Ecto neural progenitor cell (in vitro differentiated cells): ENCODE measurements at regions not wholly inside any gene's neighbourhood (a gene's known extent, or its start where the extent isn't known, plus 50 kb on each side); places are given as distances from the start of the nearest gene placed in this dataset.
"Not testable (repeated sequence)": the region's sequence is repeated elsewhere in the genome, so short reads cannot be mapped to it uniquely, and the experiment has no call there.

Experiments used
- DNase-seq: peaks from one replicate; pipeline ENCODE4 v3.0.0-alpha.2; 2018; ENCODE audit warnings: low spot score

- not testable (repeated sequence) for DNase-seq
Measured at GRCh38 chr9:71508141-71508540, 260.2 kb downstream of the CEMIP2 start.

- DNase-seq: no peak
Measured at GRCh38 chr9:71506821-71507220, 261.5 kb downstream of the CEMIP2 start.

GRCh38 chr9:71504636-71505035 is 263.7 kb downstream of the CEMIP2 start:
- DNase-seq: no peak

- no peak for DNase-seq
Measured at GRCh38 chr9:71498691-71499090, 269.6 kb downstream of the CEMIP2 start.

GRCh38 chr9:71490810-71491209 is 277.5 kb downstream of the CEMIP2 start:
- DNase-seq: no peak

- DNase-seq: no peak
Measured at GRCh38 chr9:71487061-71487460, 281.3 kb downstream of the CEMIP2 start.

GRCh38 chr9:71485326-71485725 is 283.0 kb downstream of the CEMIP2 start:
- no peak for DNase-seq

GRCh38 chr9:71483436-71483835 is 284.9 kb downstream of the CEMIP2 start:
- DNase-seq: no peak

GRCh38 chr9:71479621-71480020 is 288.7 kb downstream of the CEMIP2 start:
- no peak for DNase-seq

- no peak for DNase-seq
Measured at GRCh38 chr9:71472400-71472799, 295.9 kb downstream of the CEMIP2 start.

- no peak for DNase-seq
Measured at GRCh38 chr9:71465392-71465791, 302.9 kb downstream of the CEMIP2 start.

GRCh38 chr9:71459082-71459481 is 309.2 kb downstream of the CEMIP2 start:
- DNase-seq: no peak

GRCh38 chr9:71446473-71447411 is 321.6 kb downstream of the CEMIP2 start:
- peak; percentile 89 for DNase-seq

- DNase-seq: no peak
Measured at GRCh38 chr9:71446106-71446472, 322.2 kb downstream of the CEMIP2 start.

- DNase-seq: no peak
Measured at GRCh38 chr9:71442937-71443336, 321.5 kb upstream of the TRPM3 start.

GRCh38 chr9:71441266-71441665 is 319.8 kb upstream of the TRPM3 start:
- no peak for DNase-seq

- DNase-seq: no peak
Measured at GRCh38 chr9:71431931-71432330, 310.5 kb upstream of the TRPM3 start.

GRCh38 chr9:71407341-71407740 is 285.9 kb upstream of the TRPM3 start:
- DNase-seq: not testable (repeated sequence)

- DNase-seq: no peak
Measured at GRCh38 chr9:71403106-71403505, 281.7 kb upstream of the TRPM3 start.

GRCh38 chr9:71393005-71393404 is 271.6 kb upstream of the TRPM3 start:
- DNase-seq: no peak

- no peak for DNase-seq
Measured at GRCh38 chr9:71384343-71384742, 262.9 kb upstream of the TRPM3 start.

GRCh38 chr9:71383308-71383940 is 262.0 kb upstream of the TRPM3 start:
- peak; percentile 51 for DNase-seq

- DNase-seq: no peak
Measured at GRCh38 chr9:71368157-71368556, 246.7 kb upstream of the TRPM3 start.
